Smooth muscle cell of the brain vasculature (primary cell): ENCODE measurements at regions not wholly inside any gene's neighbourhood (a gene's known extent, or its start where the extent isn't known, plus 50 kb on each side); places are given as distances from the start of the nearest gene placed in this dataset.
"Not testable (repeated sequence)": the region's sequence is repeated elsewhere in the genome, so short reads cannot be mapped to it uniquely, and the experiment has no call there.

Experiments used
- DNase-seq: peaks from one replicate; pipeline ENCODE4 v3.0.0-alpha.2; 2012; ENCODE audit warnings: low read depth, low spot score

DNA sequence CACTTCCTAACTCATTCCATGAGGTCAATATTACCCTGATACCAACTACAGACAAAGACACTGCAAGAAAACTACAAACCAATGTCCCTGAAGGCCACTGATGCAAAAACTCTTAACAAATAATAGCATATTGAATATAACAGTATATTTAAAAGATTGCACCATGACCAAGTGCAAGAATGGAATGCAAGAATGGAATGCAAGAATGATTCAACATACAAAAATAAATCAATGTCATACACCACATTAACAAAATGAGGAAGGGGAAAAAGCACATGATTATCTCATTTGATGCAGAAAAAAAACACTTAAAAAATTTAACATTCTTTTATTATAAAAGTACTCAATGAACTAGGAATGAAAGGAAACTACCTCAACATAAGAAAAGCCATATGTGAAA, 463.1 kb upstream of the NECTIN3 start:
- DNase-seq, result no peak

DNA sequence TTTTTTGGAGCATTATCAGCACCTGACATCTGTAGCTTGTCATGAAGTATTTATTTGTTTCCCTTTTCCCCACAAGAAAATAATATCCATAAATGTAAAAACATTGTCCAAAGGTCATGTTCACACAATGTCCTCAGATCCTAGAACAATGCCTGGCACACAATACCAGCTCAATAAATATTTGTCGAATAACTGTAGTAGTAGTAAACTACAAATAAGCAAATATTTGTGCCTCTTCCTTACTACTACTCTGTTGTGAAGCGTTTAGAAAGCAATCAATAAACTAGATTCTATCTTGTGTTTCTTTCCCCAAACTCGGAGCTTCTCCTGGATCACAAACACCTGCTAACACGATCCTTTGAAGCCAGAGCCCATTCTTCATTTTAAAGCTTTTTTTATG, 459.6 kb upstream of the NECTIN3 start:
- no peak for DNase-seq

DNA sequence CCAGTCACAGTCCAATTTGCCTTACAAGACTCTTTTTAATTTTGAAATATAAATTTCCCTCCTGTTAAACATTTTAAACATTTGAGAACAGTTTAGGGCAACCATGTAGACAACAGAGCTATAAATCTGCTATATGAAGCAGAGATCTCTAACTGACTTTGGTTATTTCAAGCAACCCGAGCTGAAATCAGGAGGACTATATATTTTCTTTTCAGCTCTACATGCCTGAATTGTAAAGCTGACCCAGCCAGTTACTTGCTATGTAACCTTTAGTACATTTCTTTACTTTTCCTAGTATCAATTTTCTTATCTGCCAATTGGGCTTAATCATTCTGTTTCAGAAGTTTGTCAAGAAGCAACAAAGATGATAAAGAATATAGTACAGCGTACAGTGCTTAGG, 457.4 kb upstream of the NECTIN3 start:
- DNase-seq, result no peak

DNA sequence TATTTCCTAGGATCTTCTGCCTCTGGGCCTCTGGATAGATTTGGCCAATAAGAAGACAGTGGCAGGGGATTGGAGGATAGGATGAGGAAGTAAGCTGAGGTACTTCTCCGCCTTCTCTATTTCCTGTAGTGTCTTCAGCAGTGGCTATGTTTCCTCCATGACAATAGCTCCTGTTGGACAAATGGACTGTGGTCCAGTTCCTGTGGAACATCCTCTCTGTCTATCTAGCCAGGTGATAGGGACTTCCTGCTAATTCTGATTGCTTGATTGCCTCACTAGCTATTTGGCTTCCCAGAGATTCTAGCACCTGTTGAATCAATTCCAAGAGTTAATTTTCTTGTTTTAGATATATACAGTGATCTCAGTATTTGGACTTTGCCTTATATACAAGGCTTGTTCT, 456.2 kb upstream of the NECTIN3 start:
- DNase-seq, result no peak

DNA sequence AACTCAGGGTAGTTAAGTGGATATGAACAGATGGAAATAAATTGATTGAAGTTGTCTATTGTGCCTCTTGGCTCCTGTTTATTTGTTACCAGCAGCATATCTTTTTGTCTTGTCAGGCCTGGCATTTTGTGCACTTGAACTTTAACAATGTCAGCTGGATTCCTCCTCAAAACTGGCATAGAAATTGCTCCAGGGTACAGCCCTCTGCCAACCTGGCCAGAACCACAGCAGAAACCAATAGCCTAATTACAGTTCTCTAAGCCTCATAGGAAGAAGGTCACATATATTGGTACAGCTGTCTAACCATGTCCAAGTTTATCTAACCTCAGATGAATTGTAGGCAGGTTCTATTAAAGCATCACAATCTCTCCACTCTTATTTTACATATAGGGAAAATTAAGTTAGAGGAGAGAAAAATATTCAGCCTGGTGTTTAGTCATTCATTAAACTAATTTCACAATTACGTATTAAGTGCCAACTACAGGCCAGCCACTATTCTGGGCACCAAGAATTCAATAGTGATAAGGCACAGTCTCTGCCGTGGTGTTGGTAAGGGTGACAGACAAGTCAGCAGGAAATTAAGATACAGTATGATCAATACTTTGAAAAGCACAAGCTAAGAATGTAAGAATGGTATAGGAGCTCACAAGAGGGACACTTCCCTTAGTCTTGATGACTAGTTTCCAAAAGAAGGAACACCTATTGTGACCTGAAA, 452.9 kb upstream of the NECTIN3 start:
- DNase-seq, result no peak

DNA sequence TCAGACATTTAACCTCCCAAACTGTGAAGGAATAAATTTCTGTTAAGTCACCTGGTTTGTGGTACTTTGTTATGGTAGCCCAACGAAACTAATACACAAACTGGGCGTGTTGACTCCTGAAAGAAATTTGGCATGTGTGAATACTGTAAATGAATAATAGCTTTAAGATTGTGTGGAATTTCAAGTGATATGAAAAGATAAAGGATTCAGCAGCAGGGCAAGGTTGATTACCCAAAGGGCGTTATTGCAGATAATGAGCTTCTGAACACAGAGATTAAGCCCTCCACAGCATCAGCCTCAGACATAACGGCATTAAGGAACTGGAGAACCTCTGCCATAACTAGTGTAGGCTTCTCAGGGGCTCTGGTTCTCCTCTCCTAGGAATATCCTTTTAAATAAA, 451.5 kb upstream of the NECTIN3 start:
- no peak for DNase-seq

DNA sequence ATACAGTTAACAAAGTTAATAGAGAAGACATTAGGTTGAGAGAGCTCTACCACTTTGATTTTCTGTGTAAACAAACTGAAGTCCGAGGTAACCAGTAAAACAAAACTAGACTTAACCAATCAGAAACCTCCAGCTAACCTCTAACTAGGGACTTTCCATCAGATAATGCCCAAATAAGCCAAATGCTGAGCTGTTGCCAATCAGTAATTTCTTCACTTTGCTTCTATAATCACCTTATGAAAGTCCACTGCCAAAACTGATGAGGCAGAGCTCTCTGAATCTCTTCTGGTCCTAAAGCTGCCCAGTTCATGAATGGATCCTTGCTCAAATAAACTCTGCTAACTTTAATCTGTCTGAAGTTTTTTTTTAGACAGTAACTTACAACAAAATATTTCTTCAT, 448.0 kb upstream of the NECTIN3 start:
- DNase-seq, result no peak

DNA sequence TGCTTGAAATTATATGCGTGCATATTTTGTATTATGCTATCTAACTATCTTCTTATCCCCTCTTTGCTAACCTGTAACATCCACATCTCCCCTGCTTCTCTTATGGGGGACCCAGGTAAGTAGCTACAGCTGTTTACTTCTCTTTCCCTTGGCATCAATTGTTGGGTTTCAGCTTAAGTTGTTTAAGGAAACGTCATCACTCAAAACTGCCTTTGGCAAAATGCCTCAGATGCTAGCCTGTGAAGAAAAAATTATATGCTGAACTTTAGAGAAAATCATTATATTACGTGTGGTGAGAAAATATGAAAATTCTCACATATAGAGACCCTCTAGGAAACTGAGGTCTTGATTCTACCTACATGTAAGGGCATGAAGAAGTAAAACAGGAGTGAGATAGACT, 447.0 kb upstream of the NECTIN3 start:
- DNase-seq, result no peak

DNA sequence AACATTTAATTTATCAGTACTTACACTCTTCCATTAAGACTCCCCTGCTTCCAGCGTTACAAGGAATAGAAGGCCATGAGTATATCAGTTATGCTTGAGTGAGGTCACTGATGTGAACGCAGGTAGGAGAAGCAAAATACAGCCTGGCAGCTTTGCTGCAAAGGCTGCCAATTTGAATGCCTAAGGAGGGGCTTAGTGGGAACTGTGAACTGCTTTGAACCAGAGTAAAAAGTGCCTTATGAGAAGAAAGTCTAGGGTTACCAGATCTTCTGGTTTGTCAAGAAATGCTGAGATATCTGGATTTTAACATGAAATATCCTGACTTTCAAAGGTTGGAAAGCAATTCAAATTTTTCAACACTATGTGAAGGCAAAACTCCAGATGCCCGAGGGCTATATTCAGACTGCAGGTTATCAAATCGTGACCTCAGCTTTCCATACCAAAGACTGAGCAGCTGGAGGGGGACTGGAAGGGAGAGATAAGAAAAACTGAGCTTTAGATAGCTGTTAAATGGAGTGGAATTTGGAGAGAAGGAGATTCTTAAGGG, 446.3 kb upstream of the NECTIN3 start:
- DNase-seq, result no peak

DNA sequence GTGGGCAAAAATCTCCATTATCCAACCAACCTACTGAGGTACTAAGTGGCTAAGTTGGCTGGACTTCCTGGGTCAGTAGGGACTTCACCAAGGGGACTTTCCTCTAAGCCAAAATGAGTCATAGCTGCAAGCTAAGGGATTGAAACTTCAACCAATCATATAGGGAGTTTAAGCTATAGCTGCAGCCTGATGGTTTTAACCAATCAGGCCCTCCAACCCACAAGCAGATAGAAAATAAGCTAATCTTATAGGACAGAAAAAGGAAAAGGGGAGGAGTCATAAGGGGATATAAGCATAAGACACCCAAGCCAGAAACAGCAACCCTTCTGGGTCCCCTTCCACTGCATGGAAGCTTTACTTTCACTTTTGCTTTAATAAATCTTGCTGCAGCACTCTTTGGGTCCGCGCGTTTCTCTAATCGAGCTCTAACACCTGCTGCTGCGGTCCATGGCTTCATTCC, 444.9 kb upstream of the NECTIN3 start:
- DNase-seq, result not testable (repeated sequence)

DNA sequence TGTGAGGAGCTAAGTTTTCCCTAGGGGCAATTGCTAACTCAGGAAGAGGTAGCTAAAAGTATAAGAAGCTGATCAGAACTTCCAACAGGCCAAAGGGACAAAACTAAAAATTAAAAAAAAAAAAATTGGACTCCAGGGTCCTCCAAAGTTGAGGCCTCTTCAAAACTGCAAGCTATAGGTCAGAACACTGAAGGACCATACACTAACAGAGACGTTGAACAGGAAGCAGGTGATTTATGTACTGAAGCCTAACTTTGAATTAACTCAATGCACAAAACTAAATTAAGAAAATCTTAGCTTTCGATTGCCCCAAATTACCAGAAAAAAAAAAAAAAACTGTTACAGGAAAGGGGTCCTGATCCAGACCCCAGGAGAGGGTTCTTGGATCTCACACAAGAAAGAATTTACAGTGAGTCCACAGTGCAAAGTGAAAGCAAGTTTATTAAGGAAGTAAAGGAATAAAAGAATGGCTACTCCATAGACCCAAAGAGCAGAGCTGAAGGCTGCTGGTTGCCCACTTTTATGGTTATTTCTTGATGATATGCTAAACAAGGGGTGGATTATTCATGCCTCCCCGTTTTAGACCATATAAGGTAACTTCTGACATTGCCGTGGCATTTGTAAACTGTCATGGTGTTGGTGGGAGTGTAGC, 442.8 kb upstream of the NECTIN3 start:
- DNase-seq, result no peak

DNA sequence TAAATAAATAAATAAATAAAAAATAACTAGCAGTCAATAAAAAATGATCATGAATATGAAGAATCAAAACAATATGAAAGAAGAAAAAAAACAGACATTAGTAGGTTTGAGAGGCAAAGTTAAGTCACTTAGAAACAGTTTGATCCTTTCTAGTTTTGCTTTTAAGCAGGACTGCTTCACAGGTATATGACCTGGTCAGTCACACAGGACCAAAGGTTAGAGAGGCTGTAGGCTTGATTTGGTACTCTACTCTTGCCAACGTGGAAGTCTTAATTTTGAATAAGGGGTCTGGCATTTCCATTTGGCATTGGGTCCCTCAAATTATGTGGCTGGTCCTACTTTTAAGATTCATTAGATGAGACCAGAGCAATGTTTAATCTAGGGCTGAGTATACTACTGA, 441.7 kb upstream of the NECTIN3 start:
- no peak for DNase-seq

DNA sequence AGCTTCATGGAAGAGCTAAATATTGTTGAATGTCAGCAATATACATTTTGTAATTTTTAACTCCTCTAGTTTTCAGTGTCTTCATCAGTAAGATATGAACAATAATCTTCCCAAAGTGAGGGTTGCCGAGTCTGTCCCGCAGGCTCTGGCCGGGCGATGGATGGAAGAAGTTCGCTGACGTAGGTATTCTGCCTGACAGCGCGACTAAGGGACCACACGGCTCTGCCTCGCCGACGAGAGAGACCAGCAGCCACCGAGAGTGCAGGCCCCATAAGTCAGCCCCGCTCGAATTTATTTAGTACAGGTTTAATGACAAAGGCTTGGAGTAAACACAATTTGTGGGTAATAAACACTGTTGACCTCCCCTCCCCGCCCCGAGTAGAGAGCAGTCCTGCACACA, 427.4 kb upstream of the NECTIN3 start:
- no peak for DNase-seq

DNA sequence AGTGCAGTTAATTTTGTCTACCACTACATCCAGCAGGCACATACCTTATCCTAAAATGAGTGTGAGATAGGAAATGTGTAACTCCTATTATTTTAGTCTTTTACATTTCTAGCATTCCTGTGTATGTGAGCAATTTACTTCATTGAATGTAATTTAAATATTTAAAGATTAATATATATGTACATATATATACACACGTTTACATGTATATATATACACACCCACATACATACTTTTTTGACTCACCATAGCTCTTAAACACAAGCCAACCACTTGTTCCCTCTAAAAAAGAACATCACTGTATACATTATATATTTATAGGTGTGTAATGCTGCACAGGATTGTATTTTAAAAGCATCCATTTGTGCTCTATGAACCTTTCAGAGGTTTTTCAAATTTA, 425.6 kb upstream of the NECTIN3 start:
- no peak for DNase-seq

DNA sequence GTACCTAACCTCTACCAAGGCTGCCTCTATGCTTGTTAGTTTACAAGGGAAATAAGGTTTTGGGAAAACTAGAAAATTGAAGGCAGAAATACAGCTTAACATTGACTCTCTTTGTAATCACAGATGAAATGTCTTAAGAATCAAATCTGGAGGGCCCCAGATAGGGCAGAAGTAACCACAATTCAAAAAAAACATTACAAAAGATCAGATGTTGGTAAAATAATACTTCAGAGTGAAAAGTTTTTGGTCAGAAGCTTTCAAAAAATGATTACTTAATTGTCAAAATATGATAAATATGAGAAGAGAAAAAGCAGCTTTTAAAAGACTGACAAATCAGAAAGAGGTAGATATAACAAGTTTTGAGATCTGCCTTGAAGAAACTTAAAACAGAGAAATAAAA, 425.1 kb upstream of the NECTIN3 start:
- no peak for DNase-seq

DNA sequence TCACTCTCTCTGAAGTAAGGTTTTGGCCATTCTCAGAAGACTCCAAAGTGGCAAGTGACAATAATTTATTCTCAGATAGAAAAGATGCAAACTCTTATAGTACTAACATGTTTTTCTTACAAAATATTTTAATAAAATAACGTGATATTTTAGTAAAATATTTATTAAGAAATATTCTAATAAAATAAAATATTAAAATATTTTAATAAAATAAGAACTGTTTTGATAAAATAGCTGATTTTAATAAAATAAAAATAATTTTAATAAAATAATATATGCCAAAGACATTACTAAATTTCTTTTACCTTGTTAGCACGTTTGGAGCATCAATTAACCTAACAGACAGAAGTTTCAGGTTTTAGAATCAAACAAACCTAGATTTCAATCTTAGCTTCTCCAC, 424.0 kb upstream of the NECTIN3 start:
- DNase-seq, result no peak

DNA sequence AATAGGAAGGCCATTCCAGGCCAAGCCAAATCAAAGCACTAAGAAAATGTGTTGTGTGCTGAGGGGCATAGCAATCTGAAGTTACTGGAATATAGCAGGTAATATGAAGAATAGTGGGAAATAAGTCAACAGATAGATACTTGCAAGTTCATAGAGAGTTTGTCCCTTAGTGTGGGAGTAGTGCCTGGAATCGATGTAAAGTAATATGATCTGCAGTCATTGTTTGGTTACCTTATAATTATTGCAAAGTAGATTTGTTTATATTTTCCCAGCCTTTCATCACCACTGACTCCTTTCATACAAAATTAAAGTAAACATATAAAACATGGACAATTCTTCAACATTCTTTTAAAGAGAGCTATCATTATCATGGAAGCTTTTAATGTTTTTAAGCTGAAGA, 420.9 kb upstream of the NECTIN3 start:
- no peak for DNase-seq

DNA sequence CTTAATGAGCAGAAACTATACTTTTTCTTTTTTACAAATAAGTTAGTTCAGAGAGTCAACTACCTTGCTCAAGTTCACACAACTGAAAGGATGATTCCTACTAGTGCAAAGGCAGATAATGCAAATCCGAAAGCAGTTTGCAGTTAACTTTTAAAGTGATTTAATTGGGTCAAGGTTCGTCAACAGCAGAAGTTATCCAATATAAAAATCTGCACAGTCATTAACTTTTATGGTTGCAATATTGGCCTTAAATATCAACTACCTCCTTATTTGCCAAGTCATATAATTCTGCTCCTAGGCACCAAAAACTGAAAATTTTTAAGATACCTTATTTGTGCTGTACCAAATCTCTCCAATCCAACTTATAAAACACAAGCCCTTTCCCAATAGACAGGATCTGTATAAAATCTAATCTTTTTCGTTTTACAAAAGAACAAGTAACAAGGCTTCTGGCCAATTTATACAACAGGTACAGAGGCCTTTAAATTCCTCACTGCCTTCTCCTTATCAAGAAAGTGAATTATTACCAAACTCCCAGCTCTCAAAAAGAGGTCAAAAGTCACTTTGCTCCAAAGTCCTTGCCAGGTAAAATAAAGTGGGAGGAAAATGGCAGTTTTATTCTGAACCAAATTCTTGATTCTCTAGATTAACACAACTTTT, 416.6 kb upstream of the NECTIN3 start:
- no peak for DNase-seq

DNA sequence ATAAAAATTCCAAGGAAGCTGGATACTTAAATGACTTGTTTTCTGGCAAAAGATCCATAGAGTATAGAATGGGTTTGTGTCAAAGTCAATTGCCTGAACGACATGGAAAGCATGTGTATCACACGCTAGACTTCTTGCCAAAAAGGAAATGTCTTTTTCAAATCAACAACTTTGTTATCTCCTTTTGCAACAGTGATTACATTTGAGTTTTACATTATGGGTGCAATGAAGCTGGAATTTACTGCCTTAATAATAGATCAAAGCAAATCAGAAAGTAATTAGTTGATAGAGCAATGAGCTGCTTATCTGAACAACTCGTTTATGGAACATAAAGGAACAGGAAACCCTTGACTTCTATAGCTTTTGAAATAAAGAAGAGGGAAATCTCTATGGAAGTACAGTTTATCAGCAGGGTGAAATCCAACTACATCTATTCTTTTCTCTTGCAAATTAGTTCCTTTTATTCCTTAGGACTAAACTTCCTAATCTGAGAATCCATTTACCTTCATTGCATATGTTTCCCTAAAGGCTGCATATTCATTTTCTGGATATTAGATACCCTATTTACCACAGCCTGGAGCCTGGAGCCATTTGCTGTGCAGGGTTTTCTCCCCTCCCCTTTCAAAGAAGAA, 415.1 kb upstream of the NECTIN3 start:
- no peak for DNase-seq

DNA sequence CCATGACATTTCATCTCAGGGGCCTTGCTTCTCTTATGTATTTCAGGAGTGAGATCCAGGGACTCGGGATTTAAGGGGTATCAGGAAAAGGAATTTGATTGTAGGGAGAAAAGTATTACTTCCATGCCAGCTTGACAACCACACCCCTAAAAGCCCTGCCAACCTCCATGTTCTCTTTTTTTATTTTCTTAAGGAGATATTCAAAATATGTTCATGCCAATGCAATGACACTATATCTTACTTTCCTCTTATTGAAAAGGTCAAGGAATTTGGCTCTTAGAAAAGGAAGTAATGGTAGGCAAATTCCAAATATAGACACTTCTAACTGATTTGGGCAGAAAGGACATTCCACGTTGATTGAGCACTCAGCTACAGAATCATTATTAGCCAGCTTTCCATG, 407.5 kb upstream of the NECTIN3 start:
- no peak for DNase-seq

DNA sequence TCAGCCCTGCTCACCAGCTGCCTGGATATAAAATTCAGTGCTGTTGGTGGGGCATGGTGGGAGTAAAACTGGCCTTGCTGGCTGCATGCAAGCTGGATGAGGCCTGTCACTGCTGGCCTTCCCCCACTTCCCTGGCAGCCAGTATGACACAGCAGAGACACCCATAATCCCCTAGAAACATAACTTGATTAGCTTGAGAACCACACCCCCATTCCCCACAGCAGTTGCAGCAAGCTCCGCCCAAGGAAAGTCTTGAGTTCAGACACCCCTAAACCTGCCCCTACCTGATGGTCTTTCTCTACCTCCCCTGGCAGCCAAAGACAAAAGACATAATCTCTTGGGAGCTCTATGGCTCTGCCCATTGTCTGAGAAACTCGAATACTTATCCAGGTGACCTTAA, 405.1 kb upstream of the NECTIN3 start:
- no peak for DNase-seq

DNA sequence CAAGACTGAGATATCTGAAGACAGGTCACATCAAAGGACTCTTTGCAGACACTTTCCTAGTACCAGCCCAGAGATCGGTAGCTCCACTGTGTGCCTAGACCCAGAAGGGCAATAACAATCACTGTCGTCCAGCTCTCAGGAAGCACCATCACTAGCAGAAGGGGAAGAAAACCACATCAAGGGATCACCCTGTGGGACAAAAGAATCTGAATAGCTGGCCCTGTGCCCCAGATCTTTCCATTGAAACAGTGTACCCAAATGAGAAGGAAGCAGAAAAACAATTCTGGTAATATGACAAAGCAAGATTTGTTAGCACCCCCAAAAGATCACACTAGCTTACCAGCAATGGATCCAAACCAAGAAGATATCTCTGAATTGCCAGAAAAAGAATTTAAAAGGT, 404.4 kb upstream of the NECTIN3 start:
- no peak for DNase-seq
